ENCODE measurements at regions not wholly inside any gene's neighbourhood (a gene's known extent, or its start where the extent isn't known, plus 50 kb on each side); places are given as distances from the start of the nearest gene placed in this dataset.
"Not testable (repeated sequence)": the region's sequence is repeated elsewhere in the genome, so short reads cannot be mapped to it uniquely, and the experiment has no call there.

DNA sequence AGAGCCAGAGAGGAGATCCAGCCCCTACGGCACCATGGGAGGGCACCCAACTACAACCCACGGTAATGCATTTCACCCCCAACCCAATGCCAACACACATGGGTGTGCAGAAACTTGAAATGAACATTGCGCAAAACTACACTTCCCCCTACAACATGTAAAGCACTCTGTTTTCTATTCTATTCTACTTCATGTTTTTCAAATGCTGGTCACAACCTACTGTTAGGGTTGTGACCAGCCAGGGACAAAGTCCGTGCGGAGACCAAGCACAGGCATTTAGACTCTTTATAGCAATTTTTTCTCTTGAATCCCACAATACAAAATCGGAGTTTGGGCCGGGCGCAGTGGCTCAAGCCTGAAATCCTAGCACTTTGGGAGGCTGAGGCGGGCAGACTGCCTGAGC is 90.6 kb downstream of the MRPL14 start:
- no peak for DNase-seq

DNA sequence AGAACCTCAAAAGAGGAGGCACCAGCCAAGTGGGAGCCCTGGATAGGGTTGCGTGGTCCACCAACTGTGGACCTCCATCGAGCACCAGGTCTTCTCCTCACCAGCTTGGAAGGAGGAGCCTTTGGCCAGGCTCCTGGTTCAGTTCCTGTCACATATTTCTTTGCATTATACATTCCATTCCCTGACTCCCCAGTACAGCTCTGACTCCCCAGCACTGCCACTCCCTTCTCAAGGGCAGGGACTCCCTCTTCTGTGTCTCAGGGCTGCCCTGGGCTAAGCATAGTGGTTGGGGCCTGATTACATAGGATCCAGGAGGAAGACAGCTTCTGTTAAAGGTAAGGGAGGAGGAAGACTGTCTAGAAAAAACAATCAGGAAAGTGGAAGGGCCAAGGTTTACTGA is 91.1 kb downstream of the MRPL14 start:
- no peak for DNase-seq

DNA sequence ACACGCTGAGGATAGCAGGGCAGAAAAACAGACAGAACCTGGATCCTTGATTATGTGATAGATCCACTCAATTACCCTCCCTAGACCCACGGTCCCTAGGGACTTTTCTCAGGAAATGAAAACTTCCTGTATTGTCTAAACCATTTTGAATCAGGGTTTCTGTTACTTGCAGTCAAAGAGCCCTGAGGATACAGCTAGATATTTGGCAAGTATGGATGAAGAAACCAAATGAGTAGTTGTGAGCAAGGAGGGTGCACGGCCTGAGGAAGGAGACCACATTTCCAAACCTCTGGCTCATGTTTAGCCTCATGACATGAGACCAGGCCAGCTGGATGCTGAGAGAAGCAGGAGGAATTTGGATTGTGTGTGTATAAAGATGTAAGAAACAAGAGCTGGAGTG is 91.6 kb downstream of the MRPL14 start:
- no peak for DNase-seq

DNA sequence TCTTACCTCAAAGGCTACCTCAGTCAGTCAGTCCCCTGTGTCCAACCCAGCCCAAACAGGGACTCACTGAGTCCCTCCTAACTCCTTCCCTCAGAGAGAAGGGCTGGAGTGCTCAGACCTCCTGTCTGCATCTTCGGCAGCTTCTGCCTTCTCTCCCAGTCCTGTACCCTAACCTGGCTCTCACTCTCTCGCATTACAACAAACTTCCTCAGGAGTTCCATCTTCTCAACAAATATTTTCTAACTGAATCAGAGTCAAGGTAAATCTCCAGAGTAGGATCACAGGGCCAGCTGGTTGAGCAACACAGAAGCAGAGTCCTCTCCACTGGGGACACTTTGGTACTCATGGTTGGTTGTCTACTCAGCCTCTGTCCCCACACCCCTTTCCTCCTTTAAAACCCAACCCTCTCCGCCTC is 92.3 kb downstream of the MRPL14 start:
- no peak for DNase-seq

DNA sequence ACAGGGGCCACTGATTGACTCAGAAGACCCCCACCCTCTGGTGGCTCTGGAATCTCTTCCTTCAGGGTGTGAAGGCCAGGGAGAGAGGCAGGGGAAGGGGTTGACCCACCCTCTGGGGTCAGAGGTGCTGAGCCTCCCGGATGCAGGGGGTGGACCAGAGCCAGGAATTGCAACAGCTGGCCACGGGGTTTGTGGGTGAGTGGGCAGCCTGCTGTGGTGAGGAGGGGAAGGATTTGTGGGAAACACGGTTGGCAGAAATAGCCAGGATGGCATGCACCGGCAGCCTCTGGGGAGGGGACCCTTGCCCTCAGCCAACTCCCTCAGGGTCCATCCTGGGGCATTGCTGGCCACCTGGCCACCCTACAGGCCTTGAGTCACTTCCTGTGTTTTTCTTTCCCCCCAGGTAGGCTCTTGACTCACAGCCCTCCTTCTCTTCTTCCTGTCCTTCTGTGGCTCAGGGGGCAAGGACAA is 92.8 kb downstream of the MRPL14 start:
- DNase-seq = no peak

DNA sequence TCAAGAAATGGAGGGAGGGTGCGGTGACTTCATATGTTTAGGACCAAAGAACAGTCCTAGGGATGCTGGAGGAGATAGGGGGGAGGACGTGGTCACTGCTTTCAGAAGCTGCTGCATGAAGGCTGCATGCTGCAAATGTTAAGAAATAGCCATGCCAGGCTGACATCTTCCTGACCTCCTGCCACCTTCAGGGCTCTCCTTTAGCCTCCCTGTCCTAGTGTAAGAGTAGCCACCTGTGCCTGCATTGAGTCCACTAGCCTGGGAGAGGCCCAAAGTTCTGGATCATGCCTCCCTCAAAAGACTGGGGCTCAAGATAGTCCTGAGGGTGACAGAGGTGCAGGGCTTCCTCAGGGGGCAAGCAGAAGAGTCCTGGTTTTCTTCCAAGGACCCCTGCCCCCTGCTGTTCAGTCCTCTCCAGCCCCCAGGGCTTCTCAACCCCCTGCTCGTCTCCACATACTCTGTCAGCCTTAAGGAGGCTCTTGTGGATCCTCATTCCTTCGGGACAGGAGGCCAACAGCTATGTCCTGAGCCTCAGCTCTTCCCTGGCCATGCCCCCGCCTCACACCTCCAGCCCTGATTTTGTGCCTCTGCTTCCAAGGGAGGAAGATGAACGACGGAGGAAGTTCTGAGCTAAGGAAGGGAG is 96.3 kb downstream of the MRPL14 start:
- DNase-seq = no peak

DNA sequence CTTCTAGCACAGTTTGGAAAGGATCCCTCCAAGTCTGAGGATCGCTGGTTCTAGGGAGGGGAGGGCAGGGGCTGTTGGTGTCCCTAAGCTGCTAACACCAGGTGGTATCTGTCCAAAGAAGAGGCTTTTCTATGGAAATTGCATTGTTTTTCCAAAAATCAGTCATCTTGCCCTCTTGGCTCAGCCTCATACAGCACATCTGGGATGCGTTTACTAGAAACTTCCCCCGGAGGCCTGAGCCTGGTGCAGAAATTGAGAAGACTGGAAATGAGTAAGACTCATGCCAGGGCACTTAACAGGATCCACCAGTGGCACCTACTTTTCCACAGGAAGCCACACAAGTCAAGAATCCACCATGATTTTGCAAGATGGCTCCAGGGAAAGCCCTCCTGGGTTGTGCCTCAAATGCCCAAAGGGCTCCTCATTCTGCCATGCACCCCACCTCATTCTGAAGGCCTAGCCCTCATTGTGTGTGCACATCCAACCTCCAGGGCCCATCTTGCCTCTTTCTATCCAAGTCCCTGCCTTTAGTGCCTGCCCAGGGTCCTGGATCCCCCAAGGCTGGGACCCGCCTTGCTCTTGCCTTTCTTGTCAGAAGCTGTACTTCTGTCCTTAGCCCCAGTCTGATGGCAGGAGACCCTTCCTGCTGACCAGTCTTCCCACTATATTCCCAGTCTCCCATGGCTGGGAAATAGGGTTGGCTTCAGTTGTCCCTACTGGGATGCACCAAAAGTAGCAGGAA is 97.6 kb downstream of the MRPL14 start:
- DNase-seq = no peak

DNA sequence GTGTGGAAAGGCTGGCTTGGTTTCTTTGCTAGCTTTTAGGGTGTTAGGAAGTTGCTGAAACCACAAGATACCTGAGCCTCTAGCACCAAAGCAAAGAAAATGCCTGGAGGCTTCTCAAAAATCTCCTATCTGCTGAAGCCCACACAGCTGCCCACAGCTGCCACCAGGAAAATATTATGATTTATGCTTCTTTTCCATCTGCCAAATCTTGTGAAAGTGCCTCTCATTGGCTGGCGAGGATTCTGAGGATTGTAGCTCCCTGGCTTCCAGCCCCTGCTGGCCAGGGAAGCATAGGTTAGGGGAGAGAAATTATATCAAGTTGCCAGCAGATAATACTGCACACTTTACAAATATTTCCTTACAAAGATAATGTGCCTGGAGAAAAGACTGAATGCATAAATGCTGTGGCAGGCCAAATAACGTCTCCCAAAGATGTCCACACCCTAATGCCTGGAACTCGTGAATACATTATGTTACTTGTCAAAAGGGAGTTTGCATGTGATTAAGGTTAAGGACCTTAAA is 98.4 kb downstream of the MRPL14 start:
- no peak for DNase-seq

DNA sequence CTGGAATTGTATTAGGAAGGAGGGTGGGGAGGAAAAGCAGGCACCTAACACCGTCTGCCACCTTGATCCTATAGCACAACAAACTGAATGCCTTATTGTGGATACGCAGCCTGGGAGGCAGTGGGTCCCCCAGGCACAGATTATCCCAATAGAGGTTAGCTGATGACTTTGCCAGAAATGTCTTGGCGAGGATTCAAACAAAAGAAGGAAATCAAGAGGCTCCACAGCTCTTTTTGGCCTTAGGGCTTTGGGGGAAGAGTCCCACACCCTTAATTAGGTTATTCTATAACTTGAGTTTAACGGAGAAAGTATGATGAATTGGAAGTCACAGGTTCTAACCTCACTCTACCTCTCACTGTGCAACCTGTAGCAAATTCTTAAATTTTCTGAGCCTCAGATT is 102.0 kb downstream of the MRPL14 start:
- DNase-seq = no peak

DNA sequence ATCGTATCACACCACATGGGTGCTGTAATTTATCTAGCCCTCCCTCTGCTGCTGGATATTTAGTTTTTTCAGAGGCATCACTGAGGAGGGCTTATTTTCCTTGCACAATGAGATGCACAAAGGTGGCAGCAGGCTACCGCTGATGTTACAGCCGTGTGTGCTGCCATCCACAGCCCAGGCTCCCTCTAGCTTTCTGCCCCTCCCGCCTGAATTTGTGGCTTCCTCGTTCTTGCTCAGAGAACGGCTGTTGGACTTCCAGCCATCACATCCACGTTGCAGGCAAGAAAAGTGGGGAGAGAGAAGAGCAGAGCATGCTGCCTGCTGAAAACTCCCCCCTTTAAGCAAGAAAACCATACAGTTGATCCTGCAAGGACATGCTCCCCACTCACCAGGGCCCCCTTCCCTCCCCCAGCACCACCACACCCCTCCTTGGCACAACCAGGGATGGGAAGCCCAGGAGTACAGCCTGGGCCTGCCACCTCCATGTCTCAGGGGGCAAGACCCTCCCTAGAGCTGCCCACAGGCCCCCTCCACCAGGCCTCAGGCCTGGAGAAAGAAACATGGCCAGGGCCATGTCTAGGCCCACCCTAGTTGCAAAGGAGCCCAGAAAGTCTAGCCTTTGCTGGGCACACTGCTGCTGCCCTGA is 102.6 kb downstream of the MRPL14 start:
- DNase-seq = no peak

DNA sequence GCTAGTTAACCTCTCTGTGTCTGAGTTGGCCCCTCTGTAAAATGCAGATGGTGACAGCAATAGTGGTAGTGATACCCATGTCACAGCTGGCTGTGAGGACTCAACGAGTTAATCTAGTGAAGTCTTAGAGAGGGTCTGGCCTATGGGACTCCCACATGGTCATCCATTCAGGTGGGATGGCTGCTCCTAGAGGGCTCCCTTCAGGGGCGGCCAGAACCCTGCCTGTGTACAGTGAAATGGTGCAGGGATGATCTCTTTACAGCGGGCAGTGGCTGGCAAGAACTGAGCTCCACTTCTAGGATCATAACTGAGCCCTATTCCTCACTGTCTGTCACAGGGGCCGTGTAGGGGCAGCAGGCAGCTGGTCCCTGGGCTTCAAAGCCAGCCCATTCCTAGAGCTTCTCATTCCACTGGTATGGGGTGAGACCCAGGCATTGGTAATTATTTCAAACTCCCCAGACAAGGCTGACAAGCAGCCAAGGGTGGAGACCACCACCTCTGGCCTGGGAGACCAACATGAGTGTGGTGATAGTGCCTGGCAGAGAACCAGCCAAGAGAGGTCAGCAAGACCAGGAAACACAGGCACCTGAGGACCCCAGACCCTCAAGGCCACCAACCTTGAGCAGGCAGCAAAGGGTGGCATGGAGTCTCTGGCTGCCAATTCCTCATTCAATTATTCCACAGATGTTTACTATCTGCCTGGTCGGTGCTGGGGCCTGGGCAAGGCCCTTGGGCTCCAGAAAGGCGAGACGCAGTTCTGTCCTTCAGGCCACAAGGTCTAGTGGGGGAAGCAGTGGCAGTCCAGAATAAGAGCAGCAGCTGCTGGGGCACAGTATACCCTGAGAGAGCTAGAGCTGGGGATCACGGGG is 103.4 kb downstream of the MRPL14 start:
- no peak for DNase-seq

DNA sequence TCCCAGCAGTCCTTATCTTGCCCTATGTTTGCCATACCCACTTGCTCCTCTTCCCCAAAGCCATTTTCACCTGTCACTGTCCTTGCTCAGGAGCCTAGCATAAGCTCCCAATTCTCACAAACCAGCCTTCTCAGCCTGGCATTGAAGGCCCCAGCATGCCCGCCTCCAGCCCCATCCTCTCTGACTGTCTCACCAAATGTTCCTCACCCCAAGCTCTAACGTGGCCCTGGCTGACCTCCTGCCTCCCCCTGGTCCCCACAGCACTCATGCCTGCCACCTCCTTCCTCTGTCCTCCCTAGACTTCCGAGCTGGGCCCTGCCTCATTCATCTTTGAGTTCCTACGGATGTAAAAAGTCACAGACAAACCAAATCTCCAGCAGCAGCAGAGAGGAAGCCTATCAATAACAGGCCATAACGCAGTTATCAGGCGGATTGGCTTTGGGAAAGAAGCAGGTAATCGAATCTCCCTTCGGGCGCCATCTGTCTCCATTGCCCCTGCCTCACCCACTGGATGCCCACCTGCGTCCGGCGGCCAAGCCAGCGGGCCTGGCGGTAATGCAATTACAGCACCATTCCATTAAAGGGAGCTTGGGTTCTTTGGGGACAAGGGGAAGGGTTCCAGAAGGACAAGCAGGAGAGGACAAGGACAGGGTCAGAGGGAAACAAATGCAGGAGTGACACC is 104.4 kb downstream of the MRPL14 start:
- DNase-seq = no peak

DNA sequence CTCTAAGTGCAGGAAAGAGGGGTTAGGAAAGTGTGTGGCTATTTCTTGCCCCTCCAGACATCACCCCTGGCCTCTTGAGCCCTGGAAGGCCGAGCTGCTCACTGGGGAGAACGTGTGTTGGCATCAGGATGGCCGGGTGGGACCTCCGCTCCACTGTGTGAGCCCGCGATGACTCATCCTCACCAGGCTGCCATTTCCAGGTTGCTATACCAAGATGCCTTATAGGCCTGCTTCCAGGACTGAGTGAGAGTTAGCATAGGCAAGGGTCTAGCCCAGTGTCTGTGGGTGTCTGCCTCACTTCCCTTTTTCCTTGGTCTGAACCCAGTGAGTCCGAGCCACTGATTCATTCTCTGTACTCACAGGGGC is 105.0 kb downstream of the MRPL14 start:
- DNase-seq = no peak

DNA sequence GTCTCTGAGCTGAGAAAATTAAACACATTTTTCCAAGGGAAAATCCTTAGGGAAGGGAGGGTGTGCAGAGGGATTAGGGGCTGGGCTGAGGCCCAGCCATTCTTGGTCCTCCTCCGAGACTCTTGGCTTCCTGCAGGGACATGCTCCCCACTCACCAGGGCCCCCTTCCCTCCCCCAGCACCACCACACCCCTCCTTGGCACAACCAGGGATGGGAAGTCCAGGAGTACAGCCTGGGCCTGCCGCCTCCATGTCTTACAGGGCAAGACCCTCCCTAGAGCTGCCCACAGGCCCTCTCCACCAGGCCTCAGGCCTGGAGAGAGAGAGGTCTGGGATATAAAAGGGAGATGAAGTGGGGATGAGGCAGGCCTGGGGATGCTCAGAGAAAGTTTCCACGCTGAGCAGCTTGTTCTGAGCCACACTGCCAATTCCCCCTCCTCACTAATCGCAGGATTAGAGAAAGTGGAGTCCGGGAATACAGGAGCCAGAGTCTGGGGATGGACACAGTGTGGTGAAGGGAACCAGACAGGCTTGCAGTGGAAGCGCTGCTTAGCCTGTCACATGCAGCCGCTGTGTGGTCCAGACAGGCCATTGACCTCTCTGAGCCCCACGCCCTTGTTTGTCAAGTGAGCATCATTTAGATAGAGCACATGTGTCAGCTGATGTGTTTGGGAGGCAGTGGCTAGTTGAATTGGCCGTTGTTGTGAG is 105.5 kb downstream of the MRPL14 start:
- no peak for DNase-seq

DNA sequence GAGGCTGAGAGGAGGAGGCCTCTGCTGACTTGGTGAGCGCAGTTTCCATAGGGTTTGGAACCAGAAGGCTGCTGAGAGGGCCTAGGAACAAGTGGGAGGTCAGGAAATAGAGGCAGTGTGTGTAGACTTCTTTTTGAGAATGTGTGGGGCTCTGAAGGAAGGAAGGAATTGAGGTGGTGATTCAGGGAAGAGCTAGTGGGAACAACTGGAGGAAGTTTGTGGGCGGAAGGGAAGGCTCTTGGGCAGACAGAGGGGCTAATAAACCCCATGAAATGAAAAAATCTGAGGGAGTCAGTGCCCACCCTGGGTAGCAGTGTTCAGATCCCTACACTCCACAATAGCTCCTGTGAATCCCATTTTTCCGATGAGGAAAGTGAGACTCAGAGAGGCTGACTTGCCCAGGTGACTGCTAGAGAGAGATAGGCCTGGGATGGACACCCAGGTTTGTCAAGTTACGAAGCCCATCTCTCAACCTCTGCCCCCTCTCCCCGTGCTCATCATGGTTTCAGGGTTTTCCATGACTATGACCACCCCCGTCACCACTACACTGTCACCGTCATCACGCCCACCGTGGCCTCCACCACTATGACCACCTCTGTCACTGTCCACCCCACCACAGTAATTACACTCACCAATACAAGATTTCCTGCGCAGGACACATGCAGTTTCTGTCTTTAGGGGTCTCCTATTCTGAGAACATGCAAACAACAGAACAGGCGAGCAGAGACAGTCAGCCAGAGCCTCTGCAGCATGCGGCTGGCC is 106.4 kb downstream of the MRPL14 start:
- no peak for DNase-seq

DNA sequence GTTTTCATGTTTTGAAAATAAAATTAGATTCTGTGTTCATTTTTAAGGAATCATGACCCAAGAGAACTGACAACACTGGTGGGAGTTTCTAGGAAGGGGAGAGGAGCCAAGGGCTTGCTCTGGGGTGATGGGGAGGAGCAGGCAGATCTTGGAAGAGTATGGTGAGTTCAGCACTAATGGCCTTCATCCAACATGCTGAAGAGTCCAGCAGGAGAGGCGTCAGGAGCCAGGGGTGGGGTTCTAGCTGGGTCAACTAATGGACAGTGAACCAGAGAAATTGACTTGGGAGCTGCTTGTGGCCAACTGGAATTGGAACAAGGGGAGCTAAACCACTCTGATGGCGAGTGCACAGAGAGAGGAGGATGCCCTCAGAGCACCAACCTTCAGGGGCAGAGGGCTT is 107.1 kb downstream of the MRPL14 start:
- DNase-seq = no peak

DNA sequence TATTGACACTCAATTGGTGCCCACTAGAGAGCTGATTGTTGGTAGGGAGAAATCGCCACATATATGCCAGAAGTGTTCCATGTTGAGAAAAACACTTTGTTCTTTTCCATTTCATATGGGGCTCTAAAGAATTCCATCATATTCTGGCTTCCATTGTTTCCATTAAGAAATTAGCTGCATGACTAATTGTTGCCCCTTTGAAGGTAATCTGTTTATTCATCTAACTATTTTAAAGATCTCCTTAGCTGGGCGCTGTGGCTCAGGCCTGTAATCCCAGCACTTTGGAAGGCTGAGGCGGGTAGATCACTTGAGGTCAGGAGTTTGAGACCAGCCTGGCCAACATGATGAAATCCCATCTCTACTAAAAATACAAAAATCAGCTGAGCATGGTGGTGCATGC is 109.9 kb downstream of the MRPL14 start:
- DNase-seq = not testable (repeated sequence)

DNA sequence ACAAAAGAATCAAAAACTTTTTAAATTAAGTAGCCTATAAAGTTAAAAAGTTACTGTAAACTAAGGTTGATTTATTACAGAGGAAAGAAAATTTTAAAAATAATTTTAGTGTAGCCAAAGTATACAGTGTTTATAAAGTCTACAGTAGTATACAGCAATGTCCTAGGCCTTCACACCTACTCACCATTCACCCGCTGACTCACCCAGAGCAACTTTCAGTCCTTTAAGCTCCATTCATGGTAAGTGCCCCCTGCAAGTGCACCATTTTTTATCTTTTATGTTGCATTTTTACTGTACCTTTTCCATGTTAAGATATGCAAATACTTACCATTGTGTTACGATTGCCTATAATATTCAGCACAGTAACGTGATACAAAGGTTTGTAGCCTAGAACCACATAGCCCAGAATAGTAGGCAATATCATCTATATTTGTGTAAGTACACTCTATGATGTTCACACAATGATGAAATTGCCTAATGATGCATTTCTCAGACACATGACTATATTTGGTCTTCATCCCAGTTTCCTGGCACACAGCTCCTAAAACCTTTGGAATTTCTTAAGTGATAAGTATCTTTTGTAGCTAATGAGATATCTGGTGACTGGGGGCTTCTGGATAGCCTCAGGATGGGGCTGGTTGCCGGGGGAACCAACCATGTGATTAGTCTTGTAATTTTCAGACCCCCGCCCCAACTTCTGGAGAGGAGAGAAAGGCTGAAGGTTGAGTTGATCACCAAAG is 111.0 kb downstream of the MRPL14 start:
- DNase-seq = no peak

DNA sequence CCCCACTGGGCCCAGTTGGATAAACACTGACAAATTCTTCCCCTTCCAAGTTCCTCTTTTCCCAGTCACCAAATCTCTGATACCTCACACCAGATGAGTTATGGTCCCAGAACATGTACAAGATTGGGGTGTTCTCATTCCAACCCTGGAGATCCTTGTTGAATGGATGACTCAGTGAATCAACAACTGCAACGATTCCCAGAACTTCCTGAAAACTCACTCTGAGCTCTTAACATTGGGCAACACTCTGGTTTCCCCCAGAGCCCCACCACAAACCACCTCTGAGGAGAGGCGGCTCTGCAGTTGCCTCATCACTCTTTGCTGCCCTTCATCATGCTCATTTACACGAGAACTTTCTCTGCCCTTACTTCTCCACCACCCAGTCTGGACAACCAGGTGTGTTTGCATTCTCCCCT is 115.2 kb downstream of the MRPL14 start:
- no peak for DNase-seq

DNA sequence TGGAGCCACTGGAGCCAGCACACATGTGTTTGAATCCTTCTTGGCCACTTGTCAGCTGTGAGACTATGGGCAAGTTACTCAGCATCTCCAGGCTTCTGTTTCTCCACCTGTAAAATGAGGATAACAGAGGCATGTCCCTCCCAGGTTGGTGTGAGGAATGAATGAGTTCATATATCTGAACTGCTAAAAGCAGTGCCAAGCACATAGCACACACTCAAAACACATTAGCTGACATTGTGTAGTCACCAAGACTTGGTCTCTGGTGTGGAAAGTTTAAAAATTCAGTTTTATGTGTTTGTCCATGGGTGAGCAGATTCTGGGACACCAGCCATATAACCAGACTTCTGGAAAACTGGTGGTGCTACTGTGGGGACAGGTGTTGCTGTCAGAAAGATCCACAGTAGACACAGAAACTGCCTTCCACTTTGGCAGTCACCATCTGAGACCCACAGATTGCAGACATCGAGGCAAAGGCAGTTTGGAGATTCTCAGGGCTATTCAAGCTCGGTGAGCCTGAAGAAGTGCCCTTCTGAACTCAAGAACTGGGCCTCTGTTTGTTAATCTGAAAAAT is 115.8 kb downstream of the MRPL14 start:
- no peak for DNase-seq

Data from NCI-H2227 treated with DMSO at 0.1 percent for 48 hours (cell line).